Hepatocyte (in vitro differentiated cells): ENCODE measurements at regions not wholly inside any gene's neighbourhood (a gene's known extent, or its start where the extent isn't known, plus 50 kb on each side); places are given as distances from the start of the nearest gene placed in this dataset.

Experiments
- EZH2 ChIP-seq: fragments of 200-600 bp; sonication (generic); IDR thresholded peaks from 2 replicates; pipeline ENCODE4 v1.6.1; 2016; ENCODE audit warnings: antibody characterized with exemption, mild to moderate bottlenecking, borderline replicate concordance
- EZH2phosphoT487 ChIP-seq: fragments of 200-600 bp; sonication (generic); IDR thresholded peaks from one replicate; pipeline ENCODE4 v1.6.1; 2018; ENCODE audit warnings: antibody characterized with exemption, mild to moderate bottlenecking, low read depth, moderate library complexity; ENCODE audit not compliant: unreplicated experiment, severe bottlenecking
- TF ChIP-seq, protein P1 (sequence below): fragments of 200-600 bp; sonication (generic); IDR thresholded peaks from 2 replicates; pipeline ENCODE4 v1.5.1; 2016; ENCODE audit warnings: antibody characterized with exemption, mild to moderate bottlenecking; ENCODE audit not compliant: poor library complexity

DNA sequence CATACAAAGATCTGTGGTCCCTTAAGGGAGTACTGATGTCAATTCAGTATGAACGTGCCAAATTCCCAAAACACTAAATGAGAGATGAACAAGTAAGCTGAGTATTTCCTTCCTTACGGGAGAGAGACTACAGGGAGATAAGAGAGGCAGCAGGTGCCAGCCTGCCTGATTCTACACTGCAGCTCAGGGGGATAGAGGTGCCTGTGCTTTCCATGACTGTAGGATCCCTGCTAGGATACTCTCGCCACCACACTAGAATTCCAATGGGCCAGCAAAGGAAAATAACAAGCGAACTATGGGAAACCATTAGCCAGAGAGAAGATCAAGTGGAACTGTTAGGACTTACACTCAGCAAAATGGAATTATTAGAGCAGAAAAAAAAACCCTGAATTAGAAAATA, 198.5 kb upstream of the BTBD3 start:
- TF ChIP-seq, protein P1, sequence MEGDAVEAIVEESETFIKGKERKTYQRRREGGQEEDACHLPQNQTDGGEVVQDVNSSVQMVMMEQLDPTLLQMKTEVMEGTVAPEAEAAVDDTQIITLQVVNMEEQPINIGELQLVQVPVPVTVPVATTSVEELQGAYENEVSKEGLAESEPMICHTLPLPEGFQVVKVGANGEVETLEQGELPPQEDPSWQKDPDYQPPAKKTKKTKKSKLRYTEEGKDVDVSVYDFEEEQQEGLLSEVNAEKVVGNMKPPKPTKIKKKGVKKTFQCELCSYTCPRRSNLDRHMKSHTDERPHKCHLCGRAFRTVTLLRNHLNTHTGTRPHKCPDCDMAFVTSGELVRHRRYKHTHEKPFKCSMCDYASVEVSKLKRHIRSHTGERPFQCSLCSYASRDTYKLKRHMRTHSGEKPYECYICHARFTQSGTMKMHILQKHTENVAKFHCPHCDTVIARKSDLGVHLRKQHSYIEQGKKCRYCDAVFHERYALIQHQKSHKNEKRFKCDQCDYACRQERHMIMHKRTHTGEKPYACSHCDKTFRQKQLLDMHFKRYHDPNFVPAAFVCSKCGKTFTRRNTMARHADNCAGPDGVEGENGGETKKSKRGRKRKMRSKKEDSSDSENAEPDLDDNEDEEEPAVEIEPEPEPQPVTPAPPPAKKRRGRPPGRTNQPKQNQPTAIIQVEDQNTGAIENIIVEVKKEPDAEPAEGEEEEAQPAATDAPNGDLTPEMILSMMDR, result no peak
- TF ChIP-seq EZH2 (no peak), EZH2phosphoT487 (no peak)
